Left kidney (tissue), 1 donor: ENCODE measurements at regions not wholly inside any gene's neighbourhood (a gene's known extent, or its start where the extent isn't known, plus 50 kb on each side); places are given as distances from the start of the nearest gene placed in this dataset.
A peak's percentile ranks its signal among the peaks of the same experiment; 100 is the strongest.

Experiments
- DNase-seq: peaks from one replicate; pipeline ENCODE4 v3.0.0-alpha.2; 2013

DNA sequence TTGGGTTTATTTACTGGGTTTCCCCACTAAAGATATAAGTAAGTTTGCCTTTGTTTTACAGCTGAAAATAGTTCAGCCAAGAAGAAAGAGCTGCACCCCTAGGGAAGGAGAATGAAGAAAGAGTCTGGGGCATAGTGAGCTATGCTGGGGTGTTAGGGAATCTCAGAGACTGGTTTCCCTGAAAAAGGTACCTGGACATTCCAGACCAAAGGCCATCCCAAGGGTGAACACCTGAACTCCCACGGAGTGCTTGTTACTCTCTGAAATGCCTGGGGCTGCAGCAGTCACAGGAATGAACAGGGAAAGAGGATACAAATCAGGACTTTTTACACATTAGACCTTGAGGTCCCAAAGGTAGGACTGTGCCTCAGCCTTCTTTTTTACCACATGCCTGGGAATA lies 337.6 kb upstream of the SLC10A2 start:
- no peak for DNase-seq

DNA sequence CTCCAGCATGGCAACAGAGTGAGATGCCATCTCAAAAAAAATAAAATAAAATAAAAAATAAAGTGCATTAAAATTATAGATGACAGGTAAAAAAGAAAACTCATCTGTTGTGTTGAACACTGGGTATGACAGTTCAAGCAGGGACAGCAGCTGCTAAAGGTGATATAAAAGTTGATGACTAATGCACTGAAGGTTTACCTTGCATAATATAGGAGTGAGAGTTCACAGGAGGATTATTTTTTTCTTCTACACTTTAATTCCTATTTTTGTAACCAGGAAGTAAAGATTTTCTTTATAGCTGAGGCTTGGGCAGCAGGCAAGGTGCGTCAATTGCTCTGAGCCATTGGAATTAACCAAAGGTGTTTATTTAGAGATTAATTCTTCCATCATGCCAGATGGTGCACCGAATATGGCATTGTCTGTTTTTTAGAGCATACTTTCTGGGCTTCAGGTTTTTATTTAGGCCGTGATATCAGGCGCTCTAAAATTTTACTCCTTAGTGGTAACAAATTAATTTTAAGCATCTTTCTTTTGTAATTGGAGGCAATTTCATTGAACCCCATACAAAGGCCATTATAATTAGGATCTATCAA lies 337.0 kb upstream of the SLC10A2 start:
- no peak for DNase-seq

DNA sequence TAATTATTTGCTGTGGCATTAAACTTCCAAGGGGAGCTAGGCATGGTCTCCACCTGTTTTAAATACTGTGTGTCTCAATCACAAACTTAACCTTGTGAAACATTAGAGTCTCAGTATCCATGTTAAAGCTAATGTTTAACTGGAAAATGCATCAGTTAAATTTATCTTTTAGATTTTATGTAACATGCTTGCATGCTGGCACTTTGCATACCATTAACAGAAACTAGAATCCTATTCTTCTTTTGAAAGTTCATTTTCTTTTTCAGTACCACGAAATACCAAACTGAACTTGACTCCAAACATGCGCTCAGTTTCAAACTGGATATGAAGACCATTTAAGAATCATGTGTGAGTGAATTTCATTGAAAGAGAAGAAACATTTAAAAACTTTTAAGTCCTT lies 328.9 kb upstream of the SLC10A2 start:
- no peak for DNase-seq

DNA sequence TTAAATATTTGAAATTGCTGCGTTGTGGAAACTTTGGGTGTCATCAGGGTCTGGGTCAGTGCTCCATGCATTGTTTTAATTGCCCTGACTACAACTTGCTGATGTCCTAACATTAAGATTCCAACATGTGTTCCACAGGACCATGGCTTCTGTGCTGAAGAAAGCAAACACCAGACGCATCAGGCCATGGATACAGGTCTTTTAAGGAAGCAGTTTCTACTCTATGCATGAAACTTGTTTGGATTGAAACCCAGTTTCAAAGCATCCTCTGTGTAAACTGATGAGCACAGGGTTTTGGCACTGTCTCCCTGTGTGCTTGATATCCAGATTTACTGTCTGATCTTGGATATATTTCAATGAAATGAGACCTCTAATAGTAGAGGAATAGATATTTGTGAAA lies 328.4 kb upstream of the SLC10A2 start:
- no peak for DNase-seq

DNA sequence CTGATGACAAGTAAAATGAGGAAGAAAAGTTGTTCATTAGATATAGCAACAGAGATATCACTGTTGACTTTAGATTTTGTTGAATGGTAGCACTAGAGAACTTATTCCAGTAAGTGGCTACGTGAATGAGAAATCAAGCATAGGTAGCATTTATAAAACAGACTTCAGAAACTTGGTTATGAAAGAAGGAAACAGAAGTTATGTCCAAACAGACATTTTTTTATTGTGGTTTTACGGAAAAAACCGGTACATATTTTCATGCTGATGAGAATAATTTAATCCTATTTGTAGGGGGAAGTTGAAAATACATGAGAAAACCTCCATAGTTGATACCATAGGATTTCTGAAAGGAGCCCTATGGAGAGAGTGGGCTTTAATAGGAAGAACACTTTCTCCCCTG lies 325.7 kb upstream of the SLC10A2 start:
- no peak for DNase-seq

DNA sequence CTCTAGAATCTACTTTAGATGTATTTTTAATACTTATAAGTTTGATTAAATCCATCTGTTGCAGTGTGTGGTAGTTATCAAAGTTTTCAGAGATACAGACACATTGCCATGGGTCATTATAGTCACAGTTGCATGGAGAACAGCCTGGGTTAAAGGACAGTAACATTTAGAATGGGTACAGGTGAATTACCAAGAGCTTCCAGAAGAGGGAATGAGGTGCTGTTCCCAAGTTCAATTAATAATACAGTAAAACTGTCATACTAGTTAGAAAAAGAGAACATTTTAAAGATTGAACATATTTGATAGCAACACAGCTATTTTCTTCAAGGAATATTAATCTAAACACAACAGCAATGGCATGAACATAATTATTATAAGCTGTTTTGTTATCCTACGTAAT lies 322.6 kb upstream of the SLC10A2 start:
- DNase-seq, result no peak

DNA sequence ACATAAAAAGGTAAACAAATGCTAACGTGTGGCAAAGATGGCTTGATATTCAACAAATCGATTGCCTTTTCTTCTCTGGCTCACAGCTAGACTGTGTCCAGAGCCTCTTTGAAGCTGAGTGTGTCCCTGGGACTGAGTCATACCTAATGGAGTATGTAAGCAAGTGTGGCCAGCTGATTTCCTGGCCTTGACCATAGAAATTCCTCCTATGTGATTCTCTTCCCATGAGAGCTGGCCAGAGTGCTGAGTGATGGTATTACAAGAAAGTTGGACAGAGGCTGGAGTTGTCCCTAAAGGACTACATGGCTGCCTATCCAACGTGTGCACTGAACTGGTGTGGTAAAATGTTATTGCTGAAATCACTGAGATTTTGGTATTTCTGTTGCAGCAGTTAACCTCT lies 320.1 kb upstream of the SLC10A2 start:
- peak; percentile 8 for DNase-seq

DNA sequence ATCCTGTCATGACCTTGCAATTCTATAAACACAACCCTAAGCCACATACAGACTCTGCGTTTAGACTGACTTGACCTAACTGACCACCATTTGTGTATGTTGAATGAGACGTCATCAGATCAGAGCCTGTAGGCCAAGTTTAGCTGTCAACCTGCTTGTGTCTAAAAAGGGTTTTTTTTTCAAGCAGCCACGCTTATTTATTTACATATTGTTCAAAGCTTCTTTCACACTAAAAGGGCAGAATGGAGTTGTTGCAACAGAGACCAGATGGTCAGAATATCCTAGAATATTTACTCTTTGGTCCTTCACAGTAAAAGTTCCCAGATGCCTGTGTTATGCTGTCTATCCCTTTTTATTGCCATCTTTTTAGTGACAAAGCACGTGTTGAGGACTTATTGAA lies 307.7 kb upstream of the SLC10A2 start:
- no peak for DNase-seq

DNA sequence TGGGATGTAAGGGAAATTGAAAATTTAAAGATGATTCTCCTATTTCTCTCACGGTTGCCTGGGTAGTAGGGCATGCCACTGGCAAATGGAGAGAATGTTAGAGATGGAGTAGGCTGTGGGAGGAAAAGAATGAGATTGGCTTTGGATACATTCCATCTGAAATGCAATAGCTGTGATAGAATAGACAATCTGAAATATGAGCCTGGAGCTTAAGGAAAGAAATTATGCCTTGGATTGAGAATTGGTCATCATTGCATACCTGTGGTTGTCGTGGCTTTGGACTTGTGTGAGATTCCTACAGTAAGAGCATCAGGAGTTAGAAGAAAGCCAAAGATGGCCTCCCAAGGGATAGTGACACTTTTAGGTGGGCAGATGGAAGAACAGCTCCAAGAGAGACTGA lies 305.1 kb upstream of the SLC10A2 start:
- DNase-seq, result no peak

DNA sequence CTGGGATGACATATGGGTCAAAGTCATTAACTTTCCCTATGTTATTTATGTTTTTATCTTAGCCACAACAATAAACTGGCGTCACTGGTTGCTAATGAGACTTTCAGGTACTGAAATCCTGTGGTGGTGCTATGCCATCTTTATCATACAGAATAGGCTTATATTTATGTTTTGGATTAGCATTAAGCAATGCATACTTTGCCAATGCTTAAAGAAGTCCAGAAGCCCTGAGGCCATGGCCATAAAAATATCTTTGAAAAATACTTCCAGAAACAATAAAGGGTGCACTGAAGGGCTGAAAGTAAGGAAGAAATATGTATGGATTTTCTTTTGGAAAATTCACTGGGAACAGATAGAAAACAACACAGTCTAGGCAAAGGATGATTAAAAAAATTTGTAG lies 304.6 kb upstream of the SLC10A2 start:
- no peak for DNase-seq

DNA sequence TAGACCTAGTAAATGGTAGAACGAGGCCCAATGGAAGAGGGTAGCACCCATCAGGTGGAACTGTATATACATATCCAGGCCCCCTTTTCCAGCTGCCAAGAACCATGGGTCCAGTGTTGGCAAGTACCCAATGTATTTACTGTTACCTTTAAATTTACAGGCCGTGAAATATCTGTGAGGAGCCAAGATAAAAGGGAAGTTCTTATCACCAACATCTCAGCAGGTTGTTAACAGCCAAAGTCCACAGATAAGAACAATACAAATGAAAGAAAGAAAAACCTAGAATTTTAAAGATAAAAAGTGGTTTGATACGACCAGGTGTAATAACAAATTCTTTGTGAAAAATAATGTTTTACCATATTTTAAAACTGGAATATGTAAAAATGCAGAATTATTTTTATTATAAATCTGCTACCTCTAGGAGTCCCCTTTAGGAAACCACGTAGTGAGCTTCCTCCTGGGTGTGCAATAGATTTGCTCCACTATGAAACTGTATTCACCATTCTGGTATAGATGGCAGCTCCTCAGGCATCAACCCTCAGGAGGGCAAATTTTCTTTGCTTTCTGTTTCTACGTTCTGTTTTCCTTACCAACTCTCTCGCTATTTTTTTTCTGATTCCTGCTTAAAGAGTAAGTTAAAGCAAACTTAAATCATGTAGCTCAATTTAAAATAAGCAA lies 292.2 kb upstream of the SLC10A2 start:
- no peak for DNase-seq

DNA sequence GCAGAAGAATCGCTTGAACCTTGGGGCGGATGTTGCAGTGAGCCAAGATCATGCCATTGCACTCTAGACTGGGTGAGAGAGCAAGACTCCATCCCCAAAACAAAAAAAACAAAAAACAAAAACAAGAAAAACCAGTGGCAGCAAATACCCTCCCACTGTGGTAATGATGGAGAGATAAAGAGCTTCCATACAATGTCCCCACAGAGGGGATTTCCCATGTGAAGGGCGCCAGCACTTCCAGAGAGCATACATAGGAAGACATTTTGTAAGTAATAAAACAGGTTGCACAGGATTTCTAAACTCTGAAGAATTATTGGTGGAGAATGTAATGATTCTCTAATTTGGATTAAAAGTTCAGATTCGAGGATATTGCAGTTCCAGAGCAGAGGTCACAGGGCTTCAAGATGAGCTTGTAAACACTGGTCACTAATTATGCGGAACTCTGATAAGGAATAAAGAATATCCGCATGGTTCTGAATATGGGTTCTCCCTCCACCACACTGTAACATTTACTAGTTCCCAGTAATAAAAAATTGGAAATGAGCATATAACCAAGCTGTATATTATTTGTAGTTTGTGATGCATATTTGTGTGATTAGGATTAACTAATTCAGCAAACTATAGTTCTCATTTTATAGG lies 290.1 kb upstream of the SLC10A2 start:
- DNase-seq, result no peak

DNA sequence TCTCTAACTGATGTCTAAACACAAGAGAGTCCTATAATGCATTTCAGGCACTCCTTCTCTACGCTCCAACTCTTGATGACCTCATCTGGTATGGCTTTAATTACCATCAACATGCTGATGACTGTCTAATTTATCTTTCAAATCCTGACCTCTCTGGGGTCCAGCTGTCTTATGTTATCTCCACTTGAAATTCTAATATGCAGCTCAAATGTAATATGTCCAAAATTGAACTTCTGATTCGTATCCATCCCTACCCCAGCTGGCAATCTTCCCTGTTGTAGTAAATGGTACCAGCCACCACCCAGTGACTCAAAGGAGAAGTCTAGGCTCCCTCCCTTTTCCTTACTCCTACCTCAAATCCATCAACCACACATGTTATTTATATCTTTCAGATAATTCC lies 288.0 kb upstream of the SLC10A2 start:
- DNase-seq, result no peak

DNA sequence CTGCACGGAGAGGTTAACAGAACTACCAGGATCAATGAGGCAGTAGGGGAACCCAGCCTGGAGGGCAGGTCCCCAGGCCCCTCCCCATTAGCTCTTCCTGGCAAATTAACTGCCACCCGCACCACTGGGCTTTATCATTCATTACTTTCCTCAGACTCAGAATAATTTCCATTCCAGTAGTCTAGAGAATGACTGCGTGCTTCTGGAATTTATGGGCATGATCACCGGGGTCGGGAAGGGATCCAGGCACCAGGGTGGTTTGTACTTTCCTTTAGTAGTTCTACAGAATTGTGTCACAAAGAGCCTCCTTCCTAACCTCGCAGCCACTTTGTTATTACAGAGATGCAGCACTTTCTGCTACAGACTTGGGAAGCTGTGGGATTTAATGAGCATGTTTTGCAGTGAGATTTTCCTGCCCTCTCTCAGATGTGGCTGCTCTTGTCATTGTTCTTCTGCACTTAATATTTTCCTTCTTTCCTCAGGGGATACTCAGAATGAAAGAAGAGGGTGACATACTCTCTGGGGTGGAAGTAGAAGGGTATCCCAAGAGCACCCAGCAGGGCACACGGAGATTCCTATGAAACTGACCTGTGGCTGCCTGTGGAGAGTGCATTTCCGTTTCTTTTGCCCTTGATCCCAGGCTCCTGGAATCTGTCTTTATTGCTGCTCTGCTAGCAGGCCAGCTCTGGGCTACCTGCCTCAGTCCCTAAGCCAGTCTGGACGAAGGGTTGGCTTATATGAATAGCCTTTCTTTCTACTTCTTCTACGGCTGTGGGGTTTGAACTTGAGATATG lies 285.0 kb upstream of the SLC10A2 start:
- DNase-seq, result peak; percentile 6

DNA sequence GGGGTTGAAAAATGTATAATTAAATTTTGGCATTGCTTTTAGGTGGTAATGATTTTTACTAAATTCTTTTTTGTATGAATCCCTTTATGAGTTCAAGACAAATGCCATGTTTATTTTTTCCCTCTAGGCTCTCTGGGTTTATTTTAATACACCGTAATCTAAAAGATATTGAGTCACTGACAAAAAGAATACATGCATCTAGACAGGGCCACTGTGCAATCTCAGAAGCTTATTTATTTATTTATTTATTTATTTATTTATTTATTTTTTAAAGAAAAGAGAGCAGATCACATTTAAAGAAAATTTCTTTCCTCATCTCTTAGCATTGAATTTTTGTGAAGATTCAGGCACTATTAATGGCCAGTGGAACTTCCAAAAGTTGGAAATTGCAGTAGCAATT lies 283.9 kb upstream of the SLC10A2 start:
- no peak for DNase-seq

DNA sequence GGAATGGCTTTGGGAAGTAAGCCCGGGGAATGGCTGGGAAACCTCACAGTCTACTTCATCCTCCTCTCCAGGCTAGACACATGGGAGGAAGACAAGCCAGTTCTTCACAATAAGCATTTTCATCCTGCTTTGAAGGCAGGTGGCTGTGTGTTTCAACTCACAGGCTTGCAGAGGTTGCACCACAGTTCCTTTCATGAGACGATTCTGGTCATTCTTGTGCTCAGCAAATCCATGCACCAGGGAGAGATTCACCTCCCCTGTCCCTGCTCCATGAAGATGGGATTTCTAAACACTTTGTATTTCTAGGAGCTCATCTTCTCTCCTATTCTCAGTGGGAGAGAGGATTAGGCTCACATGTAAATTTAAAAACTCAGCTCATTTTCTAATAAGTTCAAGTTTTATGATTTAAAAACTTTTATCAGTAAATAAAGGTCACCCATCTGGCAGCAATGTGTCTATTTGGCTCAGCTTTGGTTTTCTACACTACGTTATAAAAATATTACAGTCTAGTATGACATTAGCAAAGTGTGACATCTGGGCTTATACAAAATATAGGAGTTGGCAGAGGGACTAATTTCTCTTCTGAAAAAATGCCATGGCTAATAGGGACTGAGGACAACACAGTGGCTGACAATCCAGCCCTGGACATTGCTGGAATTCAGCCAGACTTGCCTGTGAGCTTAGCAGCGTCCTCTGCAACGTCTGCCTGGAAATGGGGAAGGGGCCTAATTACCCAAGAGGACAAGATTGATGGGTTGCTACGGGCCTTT lies 283.2 kb upstream of the SLC10A2 start:
- peak; percentile 7 for DNase-seq

DNA sequence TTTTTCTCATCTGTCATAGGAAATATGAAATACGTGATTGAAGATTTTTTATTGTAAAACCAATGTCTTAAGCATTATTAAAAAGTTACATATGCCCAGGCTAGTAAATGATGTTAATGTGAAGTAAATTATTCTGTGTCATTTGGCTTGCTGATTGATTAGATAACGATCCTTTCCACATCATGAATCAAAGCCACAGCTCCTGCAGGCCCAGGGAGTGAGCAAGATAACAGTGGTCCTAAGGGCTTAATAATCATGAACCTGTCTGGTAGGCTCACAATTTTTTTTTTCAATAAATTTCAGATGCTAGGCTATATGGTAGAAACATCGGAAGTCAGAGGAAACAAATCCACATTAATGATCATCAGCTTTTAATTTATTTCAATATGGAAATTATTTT lies 269.0 kb upstream of the SLC10A2 start:
- DNase-seq, result no peak

DNA sequence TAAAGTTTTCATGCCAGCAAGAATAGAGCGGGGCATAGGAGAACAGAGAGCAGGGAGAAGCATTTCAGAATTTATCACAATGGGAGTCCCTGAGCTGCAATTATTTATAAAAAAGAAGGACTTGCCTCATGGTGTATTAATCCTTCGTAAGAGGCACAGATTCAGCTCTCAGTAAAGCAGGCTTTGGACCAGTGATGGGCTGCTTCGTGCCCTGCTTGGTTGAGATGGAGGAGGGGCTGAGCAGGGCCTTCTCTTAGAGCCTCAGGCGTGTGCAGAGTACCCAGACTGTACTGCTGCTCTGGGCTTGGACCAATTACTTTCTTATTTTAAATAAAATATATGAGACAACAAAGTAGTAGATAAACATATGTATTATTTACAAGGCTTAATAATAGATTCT lies 265.7 kb upstream of the SLC10A2 start:
- DNase-seq, result no peak

DNA sequence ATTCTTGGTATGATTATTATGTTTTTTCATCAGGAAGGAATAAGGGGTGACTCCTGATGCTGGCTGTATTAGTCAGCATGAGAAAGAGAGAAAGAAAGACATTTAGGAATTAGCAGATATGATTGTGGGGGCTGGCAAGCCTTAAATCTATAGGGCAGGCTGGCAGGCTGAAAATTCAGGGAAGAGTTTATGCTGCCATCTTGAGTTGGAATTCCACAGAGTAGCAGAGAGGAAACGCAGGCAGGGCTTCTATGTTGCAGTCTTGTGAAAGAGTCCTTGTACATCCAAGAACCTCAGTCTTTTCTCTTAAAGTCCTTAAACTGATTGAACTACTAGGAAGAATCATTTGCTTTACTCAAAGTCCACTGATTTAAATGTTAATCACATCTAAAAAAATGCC lies 262.7 kb upstream of the SLC10A2 start:
- DNase-seq, result no peak

DNA sequence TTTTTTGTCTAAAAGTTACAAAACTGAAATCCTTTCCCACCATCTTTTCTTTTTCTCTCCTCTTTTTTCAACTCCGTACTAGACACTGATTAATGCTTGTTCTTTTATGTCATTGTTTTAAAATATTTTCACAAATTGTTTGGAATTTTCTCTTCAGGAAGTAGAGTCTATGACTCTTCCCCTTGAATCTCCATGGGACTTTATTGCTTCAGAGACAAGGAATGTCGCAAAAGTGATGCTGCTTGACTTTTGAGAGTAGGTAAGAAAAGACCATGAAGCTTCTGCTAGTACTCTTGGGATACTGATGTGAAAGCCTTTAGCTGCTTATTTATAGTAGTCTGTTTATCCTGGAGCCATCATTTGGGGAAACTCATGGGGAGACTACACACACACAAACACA lies 260.1 kb upstream of the SLC10A2 start:
- DNase-seq, result no peak

DNA sequence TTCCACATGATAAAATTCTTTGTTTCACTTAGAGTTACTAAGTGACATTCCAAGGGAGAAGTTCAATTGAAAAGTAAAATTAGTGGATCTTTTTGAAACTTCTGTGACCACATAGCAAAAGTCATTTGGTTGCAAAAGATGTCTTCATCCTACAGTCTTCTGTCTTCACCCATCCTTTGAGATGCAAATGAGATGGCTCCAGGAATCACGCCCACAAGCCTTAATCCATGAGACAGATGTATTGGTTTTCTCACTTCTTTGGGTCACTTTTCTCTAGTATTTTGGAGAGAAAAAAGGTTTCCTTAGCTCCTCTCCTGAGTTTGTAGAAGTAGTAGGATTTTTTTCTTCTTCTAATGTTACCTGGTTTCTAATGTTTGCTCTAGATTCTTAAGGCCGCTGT lies 259.5 kb upstream of the SLC10A2 start:
- no peak for DNase-seq

DNA sequence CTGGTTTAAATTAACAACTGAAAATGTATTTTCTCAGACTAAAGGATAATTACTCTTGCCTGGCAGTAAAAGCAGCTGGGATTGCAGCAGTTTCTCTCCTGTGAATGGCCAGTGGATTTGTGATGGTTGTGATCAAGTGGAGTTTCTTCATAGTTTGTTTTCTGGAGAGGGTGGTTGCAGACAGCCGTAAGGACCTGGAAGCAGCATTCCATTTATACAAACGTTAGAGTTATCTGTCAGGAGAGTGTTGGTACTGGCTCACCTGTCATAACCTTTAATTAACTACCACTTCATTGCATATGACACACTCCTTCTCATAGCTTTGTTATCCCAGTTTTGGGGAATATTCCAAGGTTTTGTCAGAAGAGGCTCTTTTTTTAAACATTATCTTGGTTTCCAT lies 258.4 kb upstream of the SLC10A2 start:
- no peak for DNase-seq
